GM12865 (cell line): ENCODE measurements at regions not wholly inside any gene's neighbourhood (a gene's known extent, or its start where the extent isn't known, plus 50 kb on each side); places are given as distances from the start of the nearest gene placed in this dataset.
"Not testable (repeated sequence)": the region's sequence is repeated elsewhere in the genome, so short reads cannot be mapped to it uniquely, and the experiment has no call there.

Experiments used
- DNase-seq: peaks from one replicate; pipeline ENCODE4 v3.0.0; 2010; ENCODE audit warnings: low read depth
- H3K4me3 ChIP-seq: 2 replicates; pipeline ENCODE4 v1.5.1; 2011; ENCODE audit warnings: mild to moderate bottlenecking, low read depth, low read length, control low read depth
- CTCF ChIP-seq: IDR thresholded peaks from 2 replicates; pipeline ENCODE4 v1.5.1; 2011; ENCODE audit warnings: low read length, control low read depth, low read depth, inconsistent platforms; ENCODE audit not compliant: insufficient read depth; ENCODE audit errors: missing control alignments

- no peak overlapping the region for H3K4me3 ChIP-seq
- no peak for DNase-seq
- TF ChIP-seq CTCF, result no peak
These were observed 681.6 kb downstream of the KCNJ18 start for GRCh38 chr17:22373911-22374310.

- DNase-seq, result no peak
- no peak overlapping the region for H3K4me3 ChIP-seq
- no peak for TF ChIP-seq CTCF
These were observed 682.4 kb downstream of the KCNJ18 start for GRCh38 chr17:22374741-22375140.

GRCh38 chr17:22376747-22377146, 684.4 kb downstream of the KCNJ18 start:
- not testable (repeated sequence) for H3K4me3 ChIP-seq, DNase-seq

GRCh38 chr17:22378748-22379147, 686.4 kb downstream of the KCNJ18 start:
- DNase-seq, H3K4me3 ChIP-seq: not testable (repeated sequence)

- H3K4me3 ChIP-seq, DNase-seq: not testable (repeated sequence)
These were observed 689.3 kb downstream of the KCNJ18 start for GRCh38 chr17:22381589-22381988.

GRCh38 chr17:22383772-22384460, 691.6 kb downstream of the KCNJ18 start:
- not testable (repeated sequence) for H3K4me3 ChIP-seq, DNase-seq

- not testable (repeated sequence) for H3K4me3 ChIP-seq, DNase-seq
These were observed 692.1 kb downstream of the KCNJ18 start for GRCh38 chr17:22384461-22384800.

- not testable (repeated sequence) for H3K4me3 ChIP-seq, DNase-seq
These were observed 706.1 kb downstream of the KCNJ18 start for GRCh38 chr17:22398446-22398845.

GRCh38 chr17:22399037-22399436, 706.7 kb downstream of the KCNJ18 start:
- not testable (repeated sequence) for DNase-seq, H3K4me3 ChIP-seq

GRCh38 chr17:22405080-22405479, 712.8 kb downstream of the KCNJ18 start:
- not testable (repeated sequence) for DNase-seq, H3K4me3 ChIP-seq

GRCh38 chr17:22409160-22409751, 716.9 kb downstream of the KCNJ18 start:
- TF ChIP-seq CTCF, result no peak
- no peak overlapping the region for H3K4me3 ChIP-seq
- no peak for DNase-seq
